ENCODE measurements at regions not wholly inside any gene's neighbourhood (a gene's known extent, or its start where the extent isn't known, plus 50 kb on each side); places are given as distances from the start of the nearest gene placed in this dataset.

- TF ChIP-seq, protein P1, sequence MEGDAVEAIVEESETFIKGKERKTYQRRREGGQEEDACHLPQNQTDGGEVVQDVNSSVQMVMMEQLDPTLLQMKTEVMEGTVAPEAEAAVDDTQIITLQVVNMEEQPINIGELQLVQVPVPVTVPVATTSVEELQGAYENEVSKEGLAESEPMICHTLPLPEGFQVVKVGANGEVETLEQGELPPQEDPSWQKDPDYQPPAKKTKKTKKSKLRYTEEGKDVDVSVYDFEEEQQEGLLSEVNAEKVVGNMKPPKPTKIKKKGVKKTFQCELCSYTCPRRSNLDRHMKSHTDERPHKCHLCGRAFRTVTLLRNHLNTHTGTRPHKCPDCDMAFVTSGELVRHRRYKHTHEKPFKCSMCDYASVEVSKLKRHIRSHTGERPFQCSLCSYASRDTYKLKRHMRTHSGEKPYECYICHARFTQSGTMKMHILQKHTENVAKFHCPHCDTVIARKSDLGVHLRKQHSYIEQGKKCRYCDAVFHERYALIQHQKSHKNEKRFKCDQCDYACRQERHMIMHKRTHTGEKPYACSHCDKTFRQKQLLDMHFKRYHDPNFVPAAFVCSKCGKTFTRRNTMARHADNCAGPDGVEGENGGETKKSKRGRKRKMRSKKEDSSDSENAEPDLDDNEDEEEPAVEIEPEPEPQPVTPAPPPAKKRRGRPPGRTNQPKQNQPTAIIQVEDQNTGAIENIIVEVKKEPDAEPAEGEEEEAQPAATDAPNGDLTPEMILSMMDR (conservative IDR thresholded peaks at IDR 0.05), result no peak
- H3K27ac ChIP-seq, result no peak overlapping the region
Measured at GRCh38 chr2:144063602-144064001, 456.3 kb downstream of the ZEB2 start.

- TF ChIP-seq, protein P1 (conservative IDR thresholded peaks at IDR 0.05), result no peak
- H3K27ac ChIP-seq, result no peak overlapping the region
Measured at GRCh38 chr2:144054911-144055310, 465.0 kb downstream of the ZEB2 start.

GRCh38 chr2:144052083-144052482, 467.8 kb downstream of the ZEB2 start:
- no peak overlapping the region for H3K27ac ChIP-seq

DNA sequence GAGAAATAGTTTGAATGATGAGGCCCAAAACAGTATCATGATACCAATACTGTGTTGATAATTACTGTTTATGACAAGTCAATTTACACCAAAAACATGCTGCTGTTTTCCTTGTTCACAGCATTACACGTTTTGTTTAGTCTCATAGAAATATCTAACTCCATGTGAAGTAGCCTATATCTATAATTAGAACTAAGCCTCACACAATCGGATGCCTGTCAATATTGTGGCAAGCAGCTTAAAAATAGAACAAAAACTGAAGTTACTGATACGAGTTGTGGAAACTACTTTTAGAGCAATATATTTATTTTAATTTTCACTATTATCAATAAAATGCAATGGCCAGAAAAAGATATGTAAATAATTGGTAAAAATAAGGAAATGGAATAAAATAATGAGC, 470.8 kb downstream of the ZEB2 start:
- no peak overlapping the region for H3K27ac ChIP-seq
- TF ChIP-seq, protein P1 (conservative IDR thresholded peaks at IDR 0.05), result no peak

More at GRCh38 chr2:144052083-144052482, 467.8 kb downstream of the ZEB2 start:
- TF ChIP-seq, protein P1 (conservative IDR thresholded peaks at IDR 0.05), result no peak

GRCh38 chr2:144048631-144049060, 471.3 kb downstream of the ZEB2 start:
- H3K27ac ChIP-seq, result no peak overlapping the region
- TF ChIP-seq, protein P1 (conservative IDR thresholded peaks at IDR 0.05), result no peak

DNA sequence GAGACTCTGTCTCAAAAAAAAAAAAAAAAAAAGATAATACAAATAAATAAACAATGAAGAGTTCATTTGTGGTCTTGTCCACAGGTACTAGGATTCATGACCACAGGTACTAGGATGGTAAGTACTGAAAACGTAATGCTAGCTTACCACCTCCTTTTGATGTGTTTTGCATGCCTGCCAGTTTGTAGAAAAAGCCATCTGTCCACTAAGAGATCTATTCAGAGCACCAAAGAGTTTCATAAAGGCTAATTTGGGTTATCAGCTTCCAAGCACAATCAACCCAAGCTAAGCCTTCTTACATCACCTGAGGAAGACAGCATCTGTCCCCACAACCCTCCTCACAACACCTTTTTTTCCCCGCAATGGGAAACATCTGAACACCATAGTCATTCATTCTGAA, 477.2 kb downstream of the ZEB2 start:
- TF ChIP-seq, protein P1 (conservative IDR thresholded peaks at IDR 0.05), result no peak
- no peak overlapping the region for H3K27ac ChIP-seq

GRCh38 chr2:144041612-144042011, 478.3 kb downstream of the ZEB2 start:
- TF ChIP-seq, protein P1 (conservative IDR thresholded peaks at IDR 0.05), result no peak

More at GRCh38 chr2:144041612-144042011, 478.3 kb downstream of the ZEB2 start:
- H3K27ac ChIP-seq, result no peak overlapping the region

Measured in VCaP (cell line).